ENCODE measurements at regions not wholly inside any gene's neighbourhood (a gene's known extent, or its start where the extent isn't known, plus 50 kb on each side); places are given as distances from the start of the nearest gene placed in this dataset.

- TF ChIP-seq CTCF (conservative IDR thresholded peaks at IDR 0.05; ENCODE audit: low read depth in 2 of 2) (no peak), JUNB (IDR thresholded peaks at IDR 0.05; ENCODE audit: unreplicated experiment) (no peak), POLR2AphosphoS5 (IDR thresholded peaks at IDR 0.05; ENCODE audit: low read depth) (no peak), REST (IDR thresholded peaks at IDR 0.05; ENCODE audit: unreplicated experiment) (no peak), EZH2 (IDR thresholded peaks at IDR 0.05; ENCODE audit: low read depth, unreplicated experiment) (no peak), EZH2phosphoT487 (IDR thresholded peaks at IDR 0.05; ENCODE audit: unreplicated experiment) (no peak), ETS1 (IDR thresholded peaks at IDR 0.05) (no peak), ZNF331 (CRISPR knock-in tag; IDR thresholded peaks at IDR 0.05; ENCODE audit: low read depth) (no peak), CREB1 (CRISPR knock-in tag; IDR thresholded peaks at IDR 0.05; ENCODE audit: low read depth) (no peak)
These were observed 116.0 kb downstream of the SPP2 start for GRCh38 chr2:234166531-234166930.
